Keratinocyte (primary cell): ENCODE measurements at regions not wholly inside any gene's neighbourhood (a gene's known extent, or its start where the extent isn't known, plus 50 kb on each side); places are given as distances from the start of the nearest gene placed in this dataset.

Source experiments
- DNase-seq: peaks from one replicate; pipeline ENCODE4 v3.0.0-alpha.2; 2011; ENCODE audit warnings: low read depth, missing footprints, low spot score
- FAIRE-seq: peaks from 2 replicates; lab custom pipeline; 2011; peaks lifted over from hg19 to GRCh38; lab: Jason Lieb, UNC
- H2AFZ ChIP-seq: 2 replicates; pipeline ENCODE4 v1.6.0; 2012; ENCODE audit warnings: low read length, control low read depth, inconsistent platforms; ENCODE audit not compliant: control insufficient read depth
- H3K27ac ChIP-seq: 2 replicates; pipeline ENCODE4 v1.5.1; 2011; ENCODE audit warnings: low read length; ENCODE audit not compliant: control insufficient read depth, insufficient read depth
- H3K27me3 ChIP-seq: 3 replicates; pipeline ENCODE4 v1.6.0; 2011; ENCODE audit warnings: low read length; ENCODE audit not compliant: control insufficient read depth, insufficient read depth; ENCODE audit errors: extremely low read depth
- H3K36me3 ChIP-seq, 2 experiments: 2 replicates in 1 of 2; 3 replicates in 1 of 2; pipeline ENCODE4 v1.5.1; 2011; ENCODE audit warnings: low read length in 2 of 2, mild to moderate bottlenecking in 1 of 2; ENCODE audit not compliant: control insufficient read depth in 2 of 2, insufficient read depth in 2 of 2; ENCODE audit errors: extremely low read depth in 1 of 2
- H3K4me1 ChIP-seq: 3 replicates; pipeline ENCODE4 v1.5.1; 2011; ENCODE audit warnings: low read length; ENCODE audit not compliant: control insufficient read depth, insufficient read depth; ENCODE audit errors: extremely low read depth
- H3K4me2 ChIP-seq: 3 replicates; pipeline ENCODE4 v1.6.0; 2011; ENCODE audit warnings: low read depth, low read length; ENCODE audit not compliant: control insufficient read depth, insufficient read depth; ENCODE audit errors: extremely low read depth
- H3K4me3 ChIP-seq, 3 experiments: fragments of 200-600 bp in 1 of 3; sonication (generic) in 1 of 3; 2 replicates in 2 of 3; 3 replicates in 1 of 3; pipeline ENCODE4 v1.5.1; 2011 to 2016; ENCODE audit warnings: low read length in 3 of 3, mild to moderate bottlenecking in 3 of 3, control low read depth in 2 of 3, inconsistent platforms in 1 of 3, low read depth in 1 of 3, mixed read lengths in 1 of 3, mixed run types in 1 of 3, moderate library complexity in 1 of 3; ENCODE audit not compliant: control insufficient read depth in 2 of 3, insufficient read depth in 2 of 3; ENCODE audit errors: extremely low read depth in 1 of 3
- H3K79me2 ChIP-seq: 2 replicates; pipeline ENCODE4 v1.6.0; 2012; ENCODE audit warnings: low read length; ENCODE audit not compliant: control insufficient read depth, insufficient read depth
- H3K9ac ChIP-seq: 3 replicates; pipeline ENCODE4 v1.6.0; 2011; ENCODE audit warnings: low read length; ENCODE audit not compliant: control insufficient read depth, insufficient read depth; ENCODE audit errors: extremely low read depth
- H3K9me1 ChIP-seq: 3 replicates; pipeline ENCODE4 v1.6.0; 2011; ENCODE audit warnings: low read length; ENCODE audit not compliant: control insufficient read depth, insufficient read depth; ENCODE audit errors: extremely low read depth
- H3K9me3 ChIP-seq: 2 replicates; pipeline ENCODE4 v1.5.1; 2012; ENCODE audit warnings: low read depth, low read length; ENCODE audit not compliant: control insufficient read depth
- H4K20me1 ChIP-seq: 3 replicates; pipeline ENCODE4 v1.6.0; 2011; ENCODE audit warnings: low read length; ENCODE audit not compliant: control insufficient read depth, insufficient read depth; ENCODE audit errors: extremely low read depth
- EZH2 ChIP-seq: IDR thresholded peaks from one replicate; pipeline ENCODE4 v1.6.1; 2012; ENCODE audit warnings: inconsistent platforms, mild to moderate bottlenecking, low read length, moderate library complexity
- dilution Hi-C: fragments of 300-500 bp; cut with MboI; formaldehyde crosslinking; loops from one replicate; pipeline ENCODE4 v1.7.0; 2020; ENCODE audit warnings: low sequenced_read_pairs; ENCODE audit not compliant: extremely low pct_ligation_motif_present
- TF ChIP-seq, protein P1 (sequence below), 3 experiments: IDR thresholded peaks in 1 of 3; conservative IDR thresholded peaks in 1 of 3; optimal IDR thresholded peaks in 1 of 3; 2 replicates in 2 of 3; 3 replicates in 1 of 3; pipeline versions ENCODE3 to v1.5.1; 2011; ENCODE audit warnings: low read length in 3 of 3, mild to moderate bottlenecking in 3 of 3, moderate library complexity in 2 of 3, control low read depth in 1 of 3, inconsistent platforms in 1 of 3; ENCODE audit not compliant: insufficient read depth in 2 of 3; ENCODE audit errors: extremely low read depth in 1 of 3

DNA sequence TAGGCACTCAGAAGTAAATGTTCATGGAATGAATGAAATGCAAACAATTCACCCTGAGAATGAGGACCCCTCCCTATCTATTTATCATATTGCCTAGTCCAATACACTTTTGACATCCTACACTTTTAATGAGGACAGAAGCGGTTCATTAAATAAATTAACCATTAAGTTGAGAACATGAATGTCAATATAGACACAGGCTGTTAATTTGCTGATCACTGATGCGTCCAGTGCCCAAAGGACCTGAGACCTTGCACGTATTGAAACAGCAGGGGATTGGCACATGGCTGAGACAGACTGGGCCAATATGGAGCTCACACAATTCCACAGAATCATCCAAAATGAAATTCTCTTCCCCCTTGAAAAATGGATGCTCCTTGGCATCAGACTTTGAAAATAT lies 430.0 kb downstream of the SLC4A3 start:
- Histone ChIP-seq H3K9ac (no peak overlapping the region), H3K36me3 (no peaks in the 10 kb centered on the region), H4K20me1 (no peaks in the 10 kb centered on the region), H3K79me2 (no peaks in the 10 kb centered on the region), H3K27ac (no peak overlapping the region), H3K4me2 (no peak overlapping the region), H3K4me1 (no peaks in the 10 kb centered on the region), H3K9me3 (no peaks in the 10 kb centered on the region), H3K4me3 (no peak overlapping the region), H3K9me1 (no peaks in the 10 kb centered on the region), H3K27me3 (no peaks in the 10 kb centered on the region), H2AFZ (no peak overlapping the region)
- DNase-seq (no peak), FAIRE-seq (no peak)
- TF ChIP-seq EZH2 = no peak
- TF ChIP-seq, protein P1, sequence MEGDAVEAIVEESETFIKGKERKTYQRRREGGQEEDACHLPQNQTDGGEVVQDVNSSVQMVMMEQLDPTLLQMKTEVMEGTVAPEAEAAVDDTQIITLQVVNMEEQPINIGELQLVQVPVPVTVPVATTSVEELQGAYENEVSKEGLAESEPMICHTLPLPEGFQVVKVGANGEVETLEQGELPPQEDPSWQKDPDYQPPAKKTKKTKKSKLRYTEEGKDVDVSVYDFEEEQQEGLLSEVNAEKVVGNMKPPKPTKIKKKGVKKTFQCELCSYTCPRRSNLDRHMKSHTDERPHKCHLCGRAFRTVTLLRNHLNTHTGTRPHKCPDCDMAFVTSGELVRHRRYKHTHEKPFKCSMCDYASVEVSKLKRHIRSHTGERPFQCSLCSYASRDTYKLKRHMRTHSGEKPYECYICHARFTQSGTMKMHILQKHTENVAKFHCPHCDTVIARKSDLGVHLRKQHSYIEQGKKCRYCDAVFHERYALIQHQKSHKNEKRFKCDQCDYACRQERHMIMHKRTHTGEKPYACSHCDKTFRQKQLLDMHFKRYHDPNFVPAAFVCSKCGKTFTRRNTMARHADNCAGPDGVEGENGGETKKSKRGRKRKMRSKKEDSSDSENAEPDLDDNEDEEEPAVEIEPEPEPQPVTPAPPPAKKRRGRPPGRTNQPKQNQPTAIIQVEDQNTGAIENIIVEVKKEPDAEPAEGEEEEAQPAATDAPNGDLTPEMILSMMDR (optimal IDR thresholded peaks at IDR 0.05 in 1 of 3, IDR thresholded peaks at IDR 0.05 in 1 of 3, conservative IDR thresholded peaks at IDR 0.05 in 1 of 3; ENCODE audit: extremely low read depth in 1 of 3, insufficient read depth in 2 of 3, low read length in 3 of 3) = no peak
- dilution Hi-C loops = no loop called here

DNA sequence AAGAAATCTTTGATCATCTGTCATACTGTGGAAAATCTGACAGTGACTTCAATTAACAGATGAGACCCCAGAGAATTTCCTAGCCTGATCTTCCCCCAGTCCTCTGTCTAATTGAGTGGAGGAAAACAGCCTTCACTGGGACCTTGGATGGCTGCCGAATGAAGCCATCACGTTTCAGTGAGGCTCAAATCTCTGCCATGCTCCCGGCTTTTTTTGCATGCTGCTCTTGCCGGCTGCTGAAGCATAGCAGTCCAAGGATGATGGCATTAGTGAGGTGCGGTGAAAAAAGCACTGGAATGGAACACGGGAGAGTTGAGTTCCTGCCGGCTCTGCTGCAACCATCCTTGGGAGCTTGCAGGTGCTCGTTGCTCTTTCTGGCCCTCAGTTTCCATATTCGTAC lies 430.5 kb downstream of the SLC4A3 start:
- Histone ChIP-seq H3K9me1 (no peaks in the 10 kb centered on the region), H3K4me3 (no peak overlapping the region), H3K79me2 (no peaks in the 10 kb centered on the region), H3K4me2 (no peak overlapping the region), H3K9ac (no peak overlapping the region), H3K4me1 (no peaks in the 10 kb centered on the region), H2AFZ (no peak overlapping the region), H3K27ac (no peak overlapping the region), H3K9me3 (no peaks in the 10 kb centered on the region), H4K20me1 (no peaks in the 10 kb centered on the region), H3K27me3 (no peaks in the 10 kb centered on the region), H3K36me3 (no peaks in the 10 kb centered on the region)
- dilution Hi-C loops = no loop called here
- DNase-seq (no peak), FAIRE-seq (no peak)
- TF ChIP-seq, protein P1 (optimal IDR thresholded peaks at IDR 0.05 in 1 of 3, IDR thresholded peaks at IDR 0.05 in 1 of 3, conservative IDR thresholded peaks at IDR 0.05 in 1 of 3; ENCODE audit: extremely low read depth in 1 of 3, insufficient read depth in 2 of 3, low read length in 3 of 3) = no peak
- no peak for TF ChIP-seq EZH2
